Thymus (tissue), 11 donors: ENCODE measurements at regions not wholly inside any gene's neighbourhood (a gene's known extent, or its start where the extent isn't known, plus 50 kb on each side); places are given as distances from the start of the nearest gene placed in this dataset.

ENCODE experiments used
- DNase-seq, 9 donors: peaks; one replicate each; pipeline ENCODE4 v3.0.0-alpha.2; 2013; ENCODE audit warnings: low spot score in 9 of 9, low read depth in 6 of 9, missing footprints in 1 of 9
- H3K27ac ChIP-seq, 2 donors: one replicate each; pipeline ENCODE4 v1.5.1; 2013; ENCODE audit warnings: control low read depth in 1 of 2, low read depth in 1 of 2, low read length in 1 of 2, mild to moderate bottlenecking in 1 of 2, moderate library complexity in 1 of 2
- H3K27me3 ChIP-seq, 2 donors: one replicate each; pipeline ENCODE4 v1.5.1; 2013; ENCODE audit warnings: low read length in 1 of 2; ENCODE audit not compliant: control insufficient read depth in 2 of 2, insufficient read depth in 1 of 2
- H3K36me3 ChIP-seq, 2 donors: one replicate each; pipeline ENCODE4 v1.5.1; 2013; ENCODE audit warnings: low read length in 1 of 2, mild to moderate bottlenecking in 1 of 2, moderate library complexity in 1 of 2; ENCODE audit not compliant: control insufficient read depth in 2 of 2, insufficient read depth in 2 of 2
- H3K4me1 ChIP-seq, 2 donors: one replicate each; pipeline ENCODE4 v1.5.1; 2013; ENCODE audit warnings: low read length in 2 of 2; ENCODE audit not compliant: control insufficient read depth in 2 of 2, insufficient read depth in 2 of 2
- H3K4me3 ChIP-seq, 2 donors: one replicate each; pipeline ENCODE4 v1.5.1; 2013; ENCODE audit warnings: low read length in 2 of 2, control low read depth in 1 of 2, mild to moderate bottlenecking in 1 of 2
- H3K9me3 ChIP-seq, 2 donors: one replicate each; pipeline ENCODE4 v1.5.1; 2013; ENCODE audit warnings: low read length in 1 of 2, mild to moderate bottlenecking in 1 of 2; ENCODE audit not compliant: control insufficient read depth in 2 of 2, insufficient read depth in 1 of 2
- WGBS: extraction: QIAGEN DNeasy Blood & Tissue Kit; methylation state at CpG from one replicate; pipeline ENCODE4 v1.1.7; 2013; 5-methylcytosine and 5-hydroxymethylcytosine counted together
- donor health status: healthy.

- 95% methylated on average over 1 of the region's 1 CpG for WGBS
- H3K4me3 ChIP-seq: no peak overlapping the region
- H3K4me1 ChIP-seq: no peaks in the 10 kb centered on the region
- no peaks in the 10 kb centered on the region for H3K27me3 ChIP-seq
- H3K27ac ChIP-seq: no peak overlapping the region
- DNase-seq: no peak
- no peaks in the 10 kb centered on the region for H3K36me3 ChIP-seq
- no peaks in the 10 kb centered on the region for H3K9me3 ChIP-seq
Observed at GRCh38 chr7:113705439-113705838, 213.4 kb downstream of the PPP1R3A start.

DNA sequence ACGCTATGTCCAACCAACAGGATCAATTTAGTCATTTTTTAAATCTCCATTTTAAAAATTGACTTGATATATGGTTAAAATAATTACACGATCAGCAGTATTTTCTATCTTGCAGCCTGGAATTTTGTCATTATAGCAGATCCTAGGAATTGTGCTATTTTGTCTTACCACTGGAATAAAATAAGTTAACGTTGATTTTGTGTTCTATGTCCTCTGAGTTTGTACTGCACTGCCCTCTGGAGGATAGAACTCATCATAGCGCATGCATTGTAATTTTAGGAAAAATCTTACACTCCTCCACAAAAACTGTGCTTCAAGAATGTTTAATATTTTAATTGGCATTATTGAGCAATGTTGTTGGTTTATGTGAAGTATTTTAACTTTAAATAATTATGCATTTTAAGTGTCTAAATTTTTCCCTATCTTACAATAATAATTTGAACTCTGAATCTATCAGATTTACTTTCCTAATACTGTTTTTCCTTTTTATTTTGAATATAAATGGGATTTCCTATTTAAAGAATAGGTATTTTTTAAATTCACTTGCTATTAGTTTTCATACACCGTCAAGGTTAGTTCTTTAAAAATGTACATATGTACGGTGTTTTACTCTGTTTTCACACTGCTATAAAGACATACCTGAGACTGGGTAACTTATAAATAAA, 220.1 kb downstream of the PPP1R3A start:
- H3K4me3 ChIP-seq: no peak overlapping the region
- H3K27me3 ChIP-seq: no peaks in the 10 kb centered on the region
- H3K36me3 ChIP-seq: no peaks in the 10 kb centered on the region
- DNase-seq: peak in 1 of 9 donors; percentile 4
- H3K4me1 ChIP-seq: no peaks in the 10 kb centered on the region
- no peaks in the 10 kb centered on the region for H3K9me3 ChIP-seq
- no peak overlapping the region for H3K27ac ChIP-seq
- 46% methylated on average over 6 of the region's 6 CpGs for WGBS

- no peak for DNase-seq
- no peaks in the 10 kb centered on the region for H3K27me3 ChIP-seq
- H3K4me1 ChIP-seq: no peaks in the 10 kb centered on the region
- WGBS: 96% methylated on average over 1 of the region's 1 CpG
- H3K36me3 ChIP-seq: no peaks in the 10 kb centered on the region
- no peak overlapping the region for H3K27ac ChIP-seq
- no peak overlapping the region for H3K4me3 ChIP-seq
- no peaks in the 10 kb centered on the region for H3K9me3 ChIP-seq
Observed at GRCh38 chr7:113694149-113694548, 224.7 kb downstream of the PPP1R3A start.

- H3K4me3 ChIP-seq: no peak overlapping the region
- H3K36me3 ChIP-seq: no peaks in the 10 kb centered on the region
- H3K27me3 ChIP-seq: no peaks in the 10 kb centered on the region
- 90% methylated on average over 5 of the region's 5 CpGs for WGBS
- H3K27ac ChIP-seq: no peak overlapping the region
- DNase-seq: no peak
- H3K4me1 ChIP-seq: no peaks in the 10 kb centered on the region
- peaks cover 0 to 3% of the 10 kb centered on the region in 2 donors for H3K9me3 ChIP-seq
Observed at GRCh38 chr7:113684165-113684564, 234.6 kb downstream of the PPP1R3A start.

DNA sequence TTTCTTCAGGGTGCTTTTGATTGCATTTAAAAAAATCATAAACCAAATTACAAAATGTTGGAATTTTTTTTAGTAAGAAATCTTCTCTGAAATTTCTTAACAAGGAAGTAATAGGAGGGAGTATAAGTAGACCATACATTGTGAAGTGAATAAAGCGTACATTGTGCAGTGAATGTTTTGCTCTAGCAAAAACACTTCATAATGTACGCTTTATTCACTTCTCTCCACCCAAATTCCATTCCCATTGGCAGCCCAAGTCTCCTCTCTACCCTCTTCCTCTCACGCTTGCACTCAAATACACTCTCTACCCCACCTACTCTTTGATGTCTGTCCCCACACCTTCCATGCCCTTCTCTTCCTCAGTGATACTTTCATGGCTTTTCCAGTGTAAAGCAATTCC, 241.0 kb downstream of the PPP1R3A start:
- 71% methylated on average over 3 of the region's 3 CpGs for WGBS
- H3K27ac ChIP-seq: no peak overlapping the region
- no peaks in the 10 kb centered on the region for H3K9me3 ChIP-seq
- no peak for DNase-seq
- no peaks in the 10 kb centered on the region for H3K4me1 ChIP-seq
- no peaks in the 10 kb centered on the region for H3K36me3 ChIP-seq
- no peaks in the 10 kb centered on the region for H3K27me3 ChIP-seq
- no peak overlapping the region for H3K4me3 ChIP-seq

- no peak overlapping the region for H3K4me3 ChIP-seq
- WGBS: 93% methylated on average over 1 of the region's 1 CpG
- peaks cover 0 to 4% of the 10 kb centered on the region in 2 donors for H3K9me3 ChIP-seq
- DNase-seq: no peak
- H3K27me3 ChIP-seq: no peaks in the 10 kb centered on the region
- H3K27ac ChIP-seq: no peak overlapping the region
- no peaks in the 10 kb centered on the region for H3K36me3 ChIP-seq
- no peaks in the 10 kb centered on the region for H3K4me1 ChIP-seq
Observed at GRCh38 chr7:113664867-113665266, 253.9 kb downstream of the PPP1R3A start.

- Histone ChIP-seq H3K36me3 (no peaks in the 10 kb centered on the region), H3K4me1 (no peaks in the 10 kb centered on the region), H3K4me3 (no peak overlapping the region), H3K27ac (no peak overlapping the region), H3K9me3 (peaks cover 0 to 4% of the 10 kb centered on the region in 2 donors), H3K27me3 (no peaks in the 10 kb centered on the region)
- DNase-seq: no peak
Observed at GRCh38 chr7:113659416-113659815, 259.4 kb downstream of the PPP1R3A start.

- no peak overlapping the region for H3K4me3 ChIP-seq
- H3K9me3 ChIP-seq: peaks cover 0 to 4% of the 10 kb centered on the region in 2 donors
- DNase-seq: no peak
- no peaks in the 10 kb centered on the region for H3K4me1 ChIP-seq
- WGBS: 15% methylated on average over 1 of the region's 1 CpG
- no peak overlapping the region for H3K27ac ChIP-seq
- no peaks in the 10 kb centered on the region for H3K27me3 ChIP-seq
- H3K36me3 ChIP-seq: no peaks in the 10 kb centered on the region
Observed at GRCh38 chr7:113657603-113658002, 261.2 kb downstream of the PPP1R3A start.

DNA sequence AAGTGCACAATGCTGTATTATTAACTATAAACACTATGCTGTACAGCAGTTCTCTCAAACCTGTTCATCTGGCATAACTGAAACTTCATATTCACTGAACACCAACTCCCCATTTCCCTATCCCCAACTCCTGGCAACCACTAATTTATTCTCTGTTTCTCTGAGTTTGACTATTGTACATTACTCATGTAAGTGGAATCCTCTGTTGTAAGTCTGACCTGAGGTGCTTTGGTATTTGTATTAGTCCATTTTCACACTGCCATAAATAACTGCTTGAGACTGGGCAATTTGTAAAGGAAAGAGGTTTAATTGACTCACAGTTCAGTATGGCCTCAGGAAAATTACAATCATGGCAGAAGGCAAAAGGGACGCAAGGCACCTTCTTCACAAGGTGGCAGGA, 266.3 kb downstream of the PPP1R3A start:
- Histone ChIP-seq H3K9me3 (no peaks in the 10 kb centered on the region), H3K27me3 (no peaks in the 10 kb centered on the region), H3K36me3 (no peaks in the 10 kb centered on the region), H3K4me1 (no peaks in the 10 kb centered on the region), H3K27ac (no peak overlapping the region), H3K4me3 (no peak overlapping the region)
- no peak for DNase-seq
- 100% methylated on average over 1 of the region's 1 CpG for WGBS
